Liver (tissue), 8 donors: ENCODE measurements at regions not wholly inside any gene's neighbourhood (a gene's known extent, or its start where the extent isn't known, plus 50 kb on each side); places are given as distances from the start of the nearest gene placed in this dataset.

Source experiments
- DNase-seq: peaks from one replicate; pipeline ENCODE4 v3.0.0-alpha.2; 2017; ENCODE audit warnings: low spot score
- H3K27ac ChIP-seq, 2 donors: one replicate each; pipeline ENCODE4 v1.7.0; 2013; ENCODE audit warnings: inconsistent platforms in 2 of 2, low read length in 2 of 2, control low read depth in 1 of 2, low read depth in 1 of 2, mild to moderate bottlenecking in 1 of 2
- H3K27me3 ChIP-seq, 4 donors: one replicate each; pipeline versions ENCODE4 v1.6.1 to v1.7.0; 2013; ENCODE audit warnings: low read length in 3 of 4, inconsistent platforms in 1 of 4, mild to moderate bottlenecking in 1 of 4, moderate library complexity in 1 of 4; ENCODE audit not compliant: control insufficient read depth in 4 of 4, insufficient read depth in 4 of 4
- H3K36me3 ChIP-seq, 4 donors: one replicate each; pipeline versions ENCODE4 v1.6.1 to v1.7.0; 2013; ENCODE audit warnings: low read length in 3 of 4, mild to moderate bottlenecking in 3 of 4, low read depth in 1 of 4, moderate library complexity in 1 of 4; ENCODE audit not compliant: control insufficient read depth in 4 of 4, insufficient read depth in 3 of 4
- H3K4me1 ChIP-seq, 4 donors: one replicate each; pipeline versions ENCODE4 v1.6.1 to v1.7.0; 2013; ENCODE audit warnings: low read length in 3 of 4, mild to moderate bottlenecking in 3 of 4, moderate library complexity in 1 of 4; ENCODE audit not compliant: control insufficient read depth in 4 of 4, insufficient read depth in 4 of 4
- H3K4me3 ChIP-seq, 3 donors: one replicate each; pipeline versions ENCODE4 v1.6.1 to v1.7.0; 2013; ENCODE audit warnings: low read length in 3 of 3, control low read depth in 1 of 3, low read depth in 1 of 3, mild to moderate bottlenecking in 1 of 3
- H3K9ac ChIP-seq, 2 donors: one replicate each; pipeline ENCODE4 v1.7.0; 2013; ENCODE audit warnings: low read length in 2 of 2, mild to moderate bottlenecking in 2 of 2, moderate library complexity in 2 of 2, control low read depth in 1 of 2, low read depth in 1 of 2
- H3K9me3 ChIP-seq, 4 donors: one replicate each; pipeline versions ENCODE4 v1.6.1 to v1.7.0; 2013; ENCODE audit warnings: low read length in 3 of 4; ENCODE audit not compliant: control insufficient read depth in 4 of 4
- ATF3 ChIP-seq: IDR thresholded peaks from 2 replicates; pipeline ENCODE4 v1.6.1; 2016; ENCODE audit warnings: antibody characterized with exemption
- CTCF ChIP-seq: fragments of 150-350 bp; IDR thresholded peaks from 2 replicates; pipeline ENCODE4 v1.5.1; 2017; ENCODE audit warnings: improper control_type of control experiment, low read depth, low read length; ENCODE audit not compliant: missing input control
- EGR1 ChIP-seq, 2 donors: IDR thresholded peaks; 2 replicates each; pipeline ENCODE4 v1.6.1; 2016 to 2018; ENCODE audit warnings: antibody characterized with exemption in 2 of 2, low read depth in 2 of 2
- FOXA1 ChIP-seq: IDR thresholded peaks from 2 replicates; pipeline ENCODE4 v1.6.1; 2016; ENCODE audit warnings: antibody characterized with exemption
- FOXA2 ChIP-seq: IDR thresholded peaks from 2 replicates; pipeline ENCODE4 v1.6.1; 2016; ENCODE audit warnings: antibody characterized with exemption
- GABPA ChIP-seq, 2 donors: IDR thresholded peaks in 1 of 2; conservative IDR thresholded peaks in 1 of 2; 2 replicates each; pipeline ENCODE4 v1.6.1; 2016; ENCODE audit warnings: antibody characterized with exemption in 2 of 2, mild to moderate bottlenecking in 1 of 2, moderate library complexity in 1 of 2
- HNF4A ChIP-seq, 2 donors: conservative IDR thresholded peaks; 2 replicates each; pipeline ENCODE4 v1.6.1; 2016; ENCODE audit warnings: antibody characterized with exemption in 2 of 2, mild to moderate bottlenecking in 2 of 2
- HNF4G ChIP-seq: IDR thresholded peaks from 2 replicates; pipeline ENCODE4 v1.6.1; 2016; ENCODE audit warnings: antibody characterized with exemption
- JUND ChIP-seq, 2 donors: IDR thresholded peaks; 2 replicates each; pipeline ENCODE4 v1.6.1; 2016; ENCODE audit warnings: antibody characterized with exemption in 2 of 2
- NR2F2 ChIP-seq: IDR thresholded peaks from 2 replicates; pipeline ENCODE4 v1.6.1; 2016; ENCODE audit warnings: antibody characterized with exemption
- RAD21 ChIP-seq, 2 donors: IDR thresholded peaks; 2 replicates each; pipeline ENCODE4 v1.6.1; 2016; ENCODE audit warnings: antibody characterized with exemption in 2 of 2, mild to moderate bottlenecking in 2 of 2
- REST ChIP-seq: IDR thresholded peaks from 2 replicates; pipeline ENCODE4 v1.6.1; 2016; ENCODE audit warnings: antibody characterized with exemption, mild to moderate bottlenecking
- RXRA ChIP-seq, 2 donors: IDR thresholded peaks; 2 replicates each; pipeline ENCODE4 v1.6.1; 2017 to 2018; ENCODE audit warnings: antibody characterized with exemption in 2 of 2, mild to moderate bottlenecking in 1 of 2
- SP1 ChIP-seq: IDR thresholded peaks from 2 replicates; pipeline ENCODE4 v1.6.1; 2018; ENCODE audit warnings: antibody characterized with exemption, mild to moderate bottlenecking
- TAF1 ChIP-seq: conservative IDR thresholded peaks from 2 replicates; pipeline ENCODE4 v1.6.1; 2016; ENCODE audit warnings: antibody characterized with exemption, mild to moderate bottlenecking
- YY1 ChIP-seq: IDR thresholded peaks from 2 replicates; pipeline ENCODE4 v1.6.1; 2016; ENCODE audit warnings: antibody characterized with exemption, mild to moderate bottlenecking
- WGBS: extraction: QIAGEN DNeasy Blood & Tissue Kit; methylation state at CpG from one replicate; pipeline ENCODE4 v1.1.7; 2013; 5-methylcytosine and 5-hydroxymethylcytosine counted together
- donor health status: healthy.
- donor health status: healthy.
- donor health status: healthy.
- donor health status: healthy.
- donor health status: healthy.

DNA sequence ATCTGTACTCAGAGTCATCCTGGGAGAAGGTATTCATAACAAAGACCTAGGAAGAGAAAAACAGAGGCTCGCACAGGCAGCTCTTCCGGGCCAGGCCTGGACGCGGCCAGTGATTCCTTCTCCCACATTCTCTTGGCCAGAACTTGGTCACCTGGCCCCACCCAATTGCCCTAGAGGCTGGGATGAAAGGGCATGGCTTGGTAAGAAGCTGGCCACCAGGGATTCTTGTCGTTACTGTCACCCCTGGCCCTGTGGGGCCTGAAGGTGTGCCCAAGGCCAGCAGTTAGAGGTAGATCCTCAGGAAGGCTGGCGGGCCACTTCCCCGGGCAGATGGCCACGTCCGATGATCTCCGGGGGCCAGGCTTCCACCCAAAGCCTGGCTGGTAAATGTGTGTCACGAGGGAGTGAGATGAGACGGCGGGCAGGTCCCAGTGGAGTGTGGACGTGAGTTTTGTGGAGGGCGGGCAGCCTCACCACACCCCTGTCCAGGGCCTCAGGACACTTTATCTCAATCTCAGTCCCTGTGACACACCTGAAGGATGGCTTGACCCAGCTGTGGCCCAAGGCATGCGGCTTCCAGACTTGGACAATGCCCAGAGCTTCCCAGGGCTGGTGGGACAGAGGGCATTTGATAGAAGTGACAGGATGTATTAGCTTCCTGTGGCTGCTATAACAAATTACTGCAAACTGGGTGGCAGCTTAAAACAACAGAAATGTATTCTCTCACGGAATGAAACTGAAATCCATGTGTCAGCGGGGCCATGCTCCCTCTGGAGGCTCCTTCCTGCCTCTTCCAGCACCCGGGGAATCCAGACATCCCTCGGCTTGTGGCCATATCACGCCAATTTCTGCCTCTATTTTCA is 66.3 kb upstream of the GSE1 start:
- DNase-seq: no peak
- H3K36me3 ChIP-seq: no peaks in the 10 kb centered on the region
- H3K9me3 ChIP-seq: no peaks in the 10 kb centered on the region
- no peak overlapping the region for H3K9ac ChIP-seq
- no peaks in the 10 kb centered on the region for H3K4me1 ChIP-seq
- no peak overlapping the region for H3K4me3 ChIP-seq
- no peak overlapping the region for H3K27ac ChIP-seq
- TF ChIP-seq CTCF: peak; percentile 32
- peak; percentile 62 to 65 for TF ChIP-seq RAD21 (IDR thresholded peaks at IDR 0.05)
- no peak for TF ChIP-seq JUND (IDR thresholded peaks at IDR 0.05)
- WGBS: 94% methylated on average over 21 of the region's 21 CpGs
- no peaks in the 10 kb centered on the region for H3K27me3 ChIP-seq

GRCh38 chr16:85548375-85548774 is 64.7 kb upstream of the GSE1 start:
- Histone ChIP-seq H3K9me3 (no peaks in the 10 kb centered on the region), H3K27ac (no peak overlapping the region), H3K36me3 (no peaks in the 10 kb centered on the region), H3K27me3 (no peaks in the 10 kb centered on the region), H3K4me1 (peaks cover 0 to 4% (median 2%) of the 10 kb centered on the region in 4 donors), H3K9ac (no peak overlapping the region), H3K4me3 (no peak overlapping the region)
- no peak for TF ChIP-seq RXRA (IDR thresholded peaks at IDR 0.05)
- no peak for TF ChIP-seq HNF4G
- TF ChIP-seq FOXA1: no peak
- no peak for TF ChIP-seq ATF3
- no peak for TF ChIP-seq YY1
- TF ChIP-seq GABPA (IDR thresholded peaks at IDR 0.05 in 1 of 2, conservative IDR thresholded peaks at IDR 0.05 in 1 of 2): no peak
- no peak for TF ChIP-seq HNF4A (conservative IDR thresholded peaks at IDR 0.05)
- no peak for TF ChIP-seq REST
- no peak for TF ChIP-seq FOXA2
- TF ChIP-seq TAF1: no peak
- TF ChIP-seq SP1: no peak
- TF ChIP-seq NR2F2: no peak
- no peak for TF ChIP-seq EGR1 (IDR thresholded peaks at IDR 0.05; ENCODE audit: low read depth in 2 of 2)
- no peak for DNase-seq
- 96% methylated on average over 9 of the region's 9 CpGs for WGBS
